HG03439 (cell line): ENCODE measurements at regions not wholly inside any gene's neighbourhood (a gene's known extent, or its start where the extent isn't known, plus 50 kb on each side); places are given as distances from the start of the nearest gene placed in this dataset.

Experiments used
- ATAC-seq: cut with Tn5 transposase; IDR thresholded peaks from one replicate; pipeline ENCODE4 v1.9.1; 2021; ENCODE audit warnings: mild to moderate bottlenecking, moderate library complexity; ENCODE audit not compliant: unreplicated experiment

DNA sequence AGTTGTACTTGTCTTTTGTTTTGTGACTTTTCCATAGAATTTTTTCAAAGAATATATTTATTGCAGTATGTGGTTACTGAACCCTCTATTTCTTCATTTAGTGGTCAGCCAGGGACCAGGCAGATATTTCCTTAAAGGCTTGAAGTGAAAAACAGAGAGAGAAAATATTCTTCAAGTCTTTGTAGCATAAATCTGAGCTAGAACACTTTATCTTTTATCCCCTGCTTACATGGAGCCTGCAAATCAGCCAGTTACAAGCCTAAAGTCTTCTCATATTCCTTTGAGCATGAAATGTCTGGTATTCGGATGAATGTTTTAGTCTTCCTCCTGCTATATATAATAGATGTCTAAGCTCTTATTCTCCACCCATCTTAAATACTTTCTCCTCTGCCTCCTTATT lies 1557.5 kb upstream of the ACVR2A start:
- ATAC-seq: no peak

DNA sequence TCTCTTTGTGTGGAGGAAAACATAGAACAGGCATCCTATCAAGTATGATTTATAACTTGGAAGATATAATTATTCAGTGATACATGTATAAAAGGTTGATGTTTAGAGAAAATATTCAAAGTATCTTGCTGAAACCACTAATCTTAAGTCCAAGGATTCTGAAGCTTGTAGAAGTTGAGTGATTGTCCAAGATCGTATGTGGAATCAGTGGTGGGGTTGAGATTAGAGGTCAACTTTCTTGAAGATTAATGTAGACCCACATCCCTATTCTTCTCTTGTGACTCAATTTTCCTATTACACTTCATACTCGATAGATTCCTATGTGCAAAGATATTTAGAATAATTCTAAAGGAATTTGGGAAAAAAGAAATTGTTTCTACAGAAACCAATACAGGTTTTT lies 1565.9 kb upstream of the ACVR2A start:
- ATAC-seq: no peak

DNA sequence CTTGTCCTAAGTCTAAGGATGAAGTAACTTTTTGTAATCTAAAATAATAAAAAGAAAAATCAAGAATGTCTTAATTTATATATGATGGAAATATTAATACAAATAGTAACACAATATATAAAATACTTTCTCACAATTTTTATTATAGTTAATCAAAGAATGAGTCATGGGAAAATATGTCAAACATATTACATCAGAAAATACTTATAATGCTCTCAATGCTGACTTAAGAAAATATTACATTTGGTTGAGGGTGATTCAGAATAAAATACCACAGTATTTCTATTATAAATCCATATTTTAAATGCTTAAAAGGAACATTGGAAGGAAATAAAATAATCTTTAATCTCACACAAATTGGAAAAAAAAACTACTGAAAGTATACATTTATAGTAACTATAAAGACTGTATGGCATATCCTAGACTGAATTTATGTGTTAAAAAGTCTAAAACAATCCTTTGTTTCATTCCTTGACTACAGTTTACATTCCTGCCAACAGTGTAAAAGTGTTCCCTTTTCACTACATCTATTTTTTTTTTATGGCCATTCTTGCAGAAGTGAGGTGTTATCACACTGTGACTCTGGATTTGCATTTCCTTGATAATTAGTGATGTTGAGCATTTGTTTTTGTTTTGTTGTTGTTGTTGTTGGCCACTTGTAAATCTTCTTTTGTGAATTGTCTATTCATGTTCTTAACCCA lies 1573.5 kb upstream of the ACVR2A start:
- no peak for ATAC-seq

DNA sequence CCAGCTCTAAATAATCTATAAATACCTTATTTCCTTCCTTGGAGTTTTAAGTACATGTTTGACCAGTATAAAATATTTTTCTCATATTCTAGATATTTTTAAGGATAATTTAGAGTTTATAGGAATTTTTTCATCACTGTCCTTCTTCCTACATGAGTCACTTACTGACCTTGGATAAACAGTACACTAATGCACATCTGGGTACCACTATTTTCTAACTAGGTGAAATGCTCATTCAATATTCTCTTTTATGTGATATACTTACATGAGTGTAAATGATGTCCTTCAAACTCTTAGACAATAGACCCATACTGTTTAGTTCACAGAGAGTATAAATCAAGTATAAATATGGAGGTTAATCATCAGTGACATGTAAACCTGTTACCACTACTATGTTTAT lies 1574.2 kb upstream of the ACVR2A start:
- no peak for ATAC-seq

DNA sequence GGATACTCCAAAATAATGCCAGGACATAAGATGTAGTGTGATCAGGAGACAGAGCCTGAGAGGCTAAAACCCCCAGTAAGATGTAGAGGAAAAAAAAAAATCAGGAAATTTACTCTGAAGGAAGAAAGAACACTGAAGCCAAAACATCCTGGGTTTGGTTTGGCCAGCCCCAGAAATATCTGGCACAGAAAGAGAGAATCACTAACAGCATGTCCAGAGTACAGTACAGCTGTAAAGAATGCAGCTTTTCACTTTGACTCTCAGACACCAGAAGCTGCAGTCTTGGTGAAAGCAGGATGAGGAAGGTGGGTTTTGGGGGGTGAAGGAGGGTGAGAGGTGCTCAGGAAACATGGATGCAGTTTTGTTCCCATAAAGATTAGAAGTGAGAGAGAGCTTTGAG lies 1577.7 kb upstream of the ACVR2A start:
- ATAC-seq: no peak

DNA sequence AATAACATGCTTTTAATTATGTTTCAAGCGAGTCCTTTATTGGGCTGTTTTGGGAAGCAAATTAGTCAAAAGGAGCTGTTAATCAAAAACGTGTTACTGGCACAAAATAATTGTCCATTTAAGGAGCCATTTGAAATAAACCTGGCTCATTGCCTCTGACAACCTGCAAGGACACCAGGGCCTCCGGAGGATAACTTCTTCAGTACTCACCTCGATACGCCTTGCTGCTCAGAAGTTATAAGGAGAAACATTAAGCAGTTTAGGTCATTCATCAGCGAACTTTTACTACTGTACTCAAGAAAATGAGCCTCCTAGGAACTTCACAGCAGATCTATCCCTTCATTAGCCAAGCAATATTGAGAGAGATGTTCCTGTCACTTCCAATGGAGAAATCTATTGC lies 1579.2 kb upstream of the ACVR2A start:
- ATAC-seq: no peak

DNA sequence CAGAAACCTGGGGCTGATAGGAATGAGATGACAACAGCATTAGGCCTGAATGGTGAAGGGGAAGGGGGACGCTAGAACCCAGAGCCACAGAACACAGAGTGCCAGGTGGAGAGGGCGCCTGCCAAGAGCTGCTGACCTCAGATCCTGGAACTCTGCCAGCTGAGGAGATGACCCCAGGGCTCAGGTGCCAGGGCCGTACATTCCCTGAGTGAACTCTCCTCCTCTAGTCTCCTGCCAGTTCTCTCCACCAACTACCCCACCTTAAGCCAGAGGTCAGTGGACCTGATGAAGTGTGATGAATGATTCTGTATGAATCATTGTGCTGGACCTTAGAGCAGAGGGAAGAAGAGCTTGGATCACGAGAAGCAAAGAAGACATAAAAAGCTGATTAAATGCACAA lies 1582.2 kb upstream of the ACVR2A start:
- ATAC-seq: no peak

DNA sequence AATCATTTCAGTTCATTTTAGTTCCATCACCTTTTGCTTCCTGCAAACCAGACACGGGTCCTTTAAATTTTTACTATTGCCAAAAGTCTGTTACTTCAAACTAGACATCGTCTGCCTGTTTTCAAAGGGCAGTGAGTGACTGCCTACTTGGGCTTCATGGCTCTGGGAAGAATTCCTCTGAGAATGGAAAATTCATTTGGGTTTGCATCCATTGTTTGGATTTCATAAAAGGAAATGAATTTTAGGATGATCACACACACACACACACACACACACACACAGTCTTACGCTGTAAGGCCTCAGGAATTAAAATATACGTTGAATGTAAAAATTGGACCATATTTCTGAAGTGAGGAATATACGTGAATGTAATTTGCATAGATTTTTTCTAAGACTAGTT lies 1584.3 kb upstream of the ACVR2A start:
- no peak for ATAC-seq

DNA sequence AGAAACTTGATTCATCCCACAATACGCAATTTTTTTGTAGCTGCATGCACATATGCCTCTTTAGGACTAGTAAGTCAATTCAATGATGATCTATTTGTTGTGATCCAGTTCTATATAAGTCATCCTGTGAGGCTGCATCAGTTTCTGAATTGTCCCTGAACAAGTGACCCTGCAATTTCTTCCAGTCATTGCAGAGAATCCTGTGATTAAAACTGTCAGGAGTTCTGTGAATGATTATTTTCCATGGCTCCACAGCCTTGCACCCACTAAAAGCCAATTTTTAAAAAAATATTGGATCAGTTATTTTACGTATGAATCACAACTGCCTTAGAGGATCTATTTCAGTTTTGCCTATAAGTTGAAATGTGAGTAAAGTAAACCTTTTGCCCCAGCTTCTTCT lies 1585.0 kb upstream of the ACVR2A start:
- no peak for ATAC-seq

DNA sequence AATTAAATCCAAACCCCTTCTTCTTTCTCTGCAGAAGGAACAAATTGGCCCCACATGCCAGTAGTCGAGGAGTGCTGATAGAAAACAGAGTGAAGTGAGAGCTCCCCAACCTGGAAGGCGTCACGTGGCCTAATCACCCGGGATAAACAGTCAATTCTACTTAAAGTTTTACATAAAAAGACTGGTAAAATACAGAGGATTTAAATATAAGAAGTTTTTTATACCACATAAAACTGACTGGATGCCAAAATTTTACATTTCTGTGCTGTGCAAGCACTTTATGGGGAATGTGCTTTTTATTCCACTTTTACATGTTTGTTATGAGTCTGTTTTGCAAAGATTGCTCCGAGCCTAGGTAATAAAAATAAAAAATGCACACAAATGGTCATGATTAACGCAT lies 1586.8 kb upstream of the ACVR2A start:
- ATAC-seq: no peak

DNA sequence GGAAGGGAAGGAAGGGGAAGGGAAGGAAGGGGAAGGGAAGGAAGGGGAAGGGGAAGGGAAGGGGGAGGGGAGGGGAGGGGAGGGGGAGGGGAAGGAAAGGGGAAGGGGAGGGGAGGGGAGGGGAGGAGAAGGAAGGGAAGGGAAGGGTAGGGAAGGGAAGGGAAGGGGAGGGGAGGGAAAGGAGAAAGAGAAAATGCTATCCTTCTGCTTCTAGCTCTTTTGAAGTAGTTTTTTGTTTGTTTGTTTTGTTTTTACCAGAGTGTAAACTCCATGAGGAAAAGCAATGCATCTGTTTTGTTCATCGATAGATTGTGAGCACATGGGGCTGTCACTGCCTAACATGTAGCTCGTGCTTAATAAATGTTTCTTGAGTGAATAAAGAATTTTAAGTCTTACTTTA lies 1592.7 kb upstream of the ACVR2A start:
- ATAC-seq: no peak

DNA sequence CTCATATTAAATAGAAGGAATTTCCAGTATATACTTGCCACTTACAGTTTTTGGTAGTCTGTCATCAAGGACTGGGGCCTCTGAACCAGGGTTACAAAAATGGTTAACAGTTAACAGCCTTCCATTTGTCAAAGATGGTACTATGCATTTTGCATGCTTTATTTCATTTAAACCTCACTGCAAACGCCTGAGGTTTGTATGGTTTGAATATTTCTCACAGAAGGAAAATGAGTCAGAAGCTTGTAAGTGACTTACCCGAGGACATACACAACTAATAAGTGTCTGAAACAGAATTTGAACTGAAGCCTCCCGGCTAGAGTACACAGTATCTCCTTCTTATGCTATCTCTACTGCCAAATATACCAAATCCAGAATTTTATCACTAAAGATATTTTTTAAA lies 1593.5 kb upstream of the ACVR2A start:
- no peak for ATAC-seq

DNA sequence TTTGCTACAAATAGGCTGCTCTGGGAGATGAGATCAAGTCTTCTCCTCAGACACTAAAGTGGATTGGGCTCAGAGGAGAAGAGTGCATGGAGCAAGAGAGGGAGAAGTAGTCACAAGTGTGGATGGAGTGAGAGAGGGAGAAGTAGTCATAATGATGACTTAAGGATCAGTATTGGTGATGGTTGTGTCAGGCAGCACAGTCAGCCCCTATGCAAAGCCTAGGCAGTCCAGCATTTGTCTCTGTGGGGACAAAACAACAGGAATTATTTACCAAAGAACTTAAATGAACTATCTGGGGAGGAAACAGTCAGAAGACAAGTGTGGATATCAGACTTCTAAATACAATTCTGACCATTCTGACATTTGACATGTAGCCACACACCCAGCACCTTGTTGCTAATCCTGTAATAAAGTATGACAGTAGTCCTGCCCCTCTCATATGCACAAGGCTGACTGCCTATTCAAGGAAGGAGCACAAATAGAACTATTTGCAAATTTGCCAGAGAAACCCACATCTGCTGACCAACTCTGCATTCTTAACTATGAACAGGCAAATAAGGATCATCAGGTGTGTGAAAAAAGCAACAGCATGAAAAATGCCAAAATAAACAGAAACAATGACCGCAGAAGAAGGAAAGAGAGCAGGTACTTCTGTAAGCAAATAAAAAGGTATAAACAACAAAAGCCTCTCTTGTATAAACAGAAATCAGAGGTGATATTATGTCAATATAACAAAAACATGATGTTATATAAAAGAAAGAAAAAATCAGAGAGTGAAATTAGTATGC lies 1597.9 kb upstream of the ACVR2A start:
- peak; percentile 57 for ATAC-seq

DNA sequence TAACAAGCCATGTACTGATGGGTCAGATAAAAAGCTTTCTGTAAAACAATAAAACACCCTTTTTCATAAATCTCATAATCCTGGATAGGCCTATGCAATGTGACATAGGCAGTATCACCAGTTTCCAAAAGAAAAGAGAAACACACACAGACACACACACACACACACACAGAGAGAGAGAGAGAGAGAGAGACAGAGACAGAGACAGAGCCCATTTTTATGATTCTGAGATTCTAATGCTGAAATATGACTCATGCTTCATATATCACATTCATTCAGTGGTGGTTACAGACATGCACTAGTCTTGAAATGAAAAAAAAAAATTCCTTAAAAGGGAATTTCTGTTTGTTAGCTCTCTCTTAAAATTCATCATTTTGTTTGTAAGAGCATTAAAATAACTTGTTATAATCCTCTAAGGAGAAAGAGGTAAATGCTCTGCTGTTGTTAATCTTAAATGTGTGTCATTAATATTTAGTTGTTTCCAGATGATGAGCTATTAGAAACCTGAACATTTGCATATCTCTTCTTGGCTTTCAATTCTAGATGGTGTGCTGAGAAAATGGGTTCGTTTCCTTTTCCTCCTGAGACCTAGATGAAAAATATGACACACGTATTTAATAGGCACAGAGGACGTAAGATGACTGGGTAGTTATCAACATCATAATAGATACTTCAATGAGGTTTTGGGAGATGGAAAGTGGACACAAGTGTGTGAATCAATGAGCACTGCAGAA lies 1598.7 kb upstream of the ACVR2A start:
- peak; percentile 27 for ATAC-seq

DNA sequence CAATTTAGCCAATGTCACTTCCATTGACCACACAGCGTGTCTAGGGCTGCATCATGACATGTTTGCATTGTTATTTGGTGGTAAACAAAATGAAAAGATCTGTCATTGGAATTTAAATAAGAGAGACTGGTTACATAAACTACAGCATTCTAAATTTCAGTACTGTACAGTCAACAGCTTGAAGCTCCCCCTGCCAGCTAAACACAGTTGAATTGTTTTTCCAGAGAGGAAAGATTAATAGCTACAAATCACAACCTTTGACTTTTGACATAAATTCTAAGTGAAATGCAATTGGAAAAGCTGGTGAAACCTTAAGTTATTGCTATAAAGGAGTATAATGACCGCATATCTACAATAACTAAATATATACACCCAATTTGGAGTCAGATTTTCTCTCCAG lies 1600.0 kb upstream of the ACVR2A start:
- ATAC-seq: no peak

DNA sequence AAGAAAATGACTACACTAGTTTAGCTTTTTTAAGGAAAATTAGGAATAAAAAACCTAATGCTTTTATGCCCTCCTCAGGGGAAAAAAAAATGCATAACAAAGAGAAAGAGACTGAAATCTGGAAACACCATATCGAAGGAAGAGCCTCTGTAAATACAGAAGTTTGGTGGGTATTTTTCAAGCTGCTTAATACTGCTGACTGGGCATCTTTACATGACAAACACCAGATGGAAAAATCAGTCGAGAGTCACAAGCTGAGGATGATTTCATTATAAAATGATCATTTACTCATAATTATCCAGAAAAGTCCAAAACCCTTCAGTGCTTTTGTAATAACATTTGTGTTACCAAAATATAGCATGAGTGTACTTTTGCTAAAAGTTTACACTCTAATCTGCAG lies 1600.7 kb upstream of the ACVR2A start:
- ATAC-seq: no peak

DNA sequence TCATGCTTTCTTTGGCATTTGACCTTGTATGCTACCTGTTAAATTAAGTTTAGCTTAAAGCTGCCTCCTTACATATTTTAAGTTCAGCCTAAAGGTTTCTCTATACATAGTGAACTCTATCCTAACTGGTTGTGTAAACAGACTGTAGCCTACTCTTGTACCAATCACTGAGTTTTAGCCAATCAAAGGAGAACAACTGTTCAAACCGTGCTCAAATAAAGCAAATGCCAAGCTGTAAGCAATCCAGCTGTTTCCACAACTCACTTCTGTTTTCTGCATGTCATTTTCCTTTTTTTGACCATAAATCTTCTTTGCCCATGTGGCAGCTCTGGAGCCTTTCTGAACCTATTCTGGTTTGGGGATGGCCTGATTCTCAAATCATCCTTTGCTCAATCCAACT lies 1603.8 kb upstream of the ACVR2A start:
- no peak for ATAC-seq

DNA sequence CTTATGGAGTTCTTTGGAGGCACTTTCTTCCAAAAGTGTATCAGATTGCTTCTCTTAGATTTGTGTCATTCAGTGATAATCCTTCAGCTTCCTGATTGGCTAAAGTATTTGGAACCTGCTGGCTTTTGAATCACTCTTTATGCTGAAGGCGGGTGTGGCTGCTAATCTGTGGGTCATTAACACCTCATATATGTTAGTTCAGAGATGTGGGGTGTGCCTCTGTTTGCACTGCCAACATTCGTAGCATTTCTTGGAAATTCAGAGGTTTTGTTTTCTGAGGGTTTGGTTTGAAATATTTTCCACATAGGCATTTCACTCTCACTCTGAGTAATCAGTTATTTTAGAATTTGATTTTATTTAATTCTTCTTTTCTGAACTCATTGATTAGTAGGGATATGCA lies 1604.4 kb upstream of the ACVR2A start:
- no peak for ATAC-seq

DNA sequence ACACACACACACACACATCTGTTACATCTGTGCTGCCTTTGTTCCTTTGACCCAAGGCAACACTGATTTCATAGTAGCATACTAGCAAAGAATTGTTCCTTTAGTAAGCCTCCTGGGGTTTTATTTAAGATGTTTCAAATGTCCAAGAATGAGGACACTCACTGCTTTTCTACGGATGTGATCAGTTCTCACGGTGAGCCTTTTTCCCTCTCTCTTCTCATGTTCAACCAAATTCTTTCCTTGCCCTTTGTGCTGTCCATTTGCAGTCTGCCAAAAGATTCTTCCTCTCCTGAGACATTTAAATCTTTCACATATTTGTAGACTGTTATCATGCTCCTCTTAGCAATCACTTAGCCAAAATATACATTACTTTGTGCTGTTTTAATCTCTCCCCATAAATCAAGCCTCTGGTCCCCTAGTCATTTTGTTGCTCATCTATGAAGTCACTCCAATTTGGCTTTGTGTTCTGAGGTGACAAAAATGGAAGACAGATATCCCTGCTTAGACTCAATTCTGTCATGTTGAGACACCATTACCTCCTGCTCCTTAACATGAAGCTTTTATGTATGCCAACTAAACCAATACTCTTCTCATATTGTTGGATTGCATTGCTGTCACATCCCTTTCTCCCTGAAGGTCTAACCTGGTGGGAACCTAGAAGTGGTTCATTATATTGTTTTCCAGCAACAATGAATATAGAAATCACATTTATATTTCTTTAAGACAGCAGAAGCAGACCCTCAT lies 1605.3 kb upstream of the ACVR2A start:
- no peak for ATAC-seq

DNA sequence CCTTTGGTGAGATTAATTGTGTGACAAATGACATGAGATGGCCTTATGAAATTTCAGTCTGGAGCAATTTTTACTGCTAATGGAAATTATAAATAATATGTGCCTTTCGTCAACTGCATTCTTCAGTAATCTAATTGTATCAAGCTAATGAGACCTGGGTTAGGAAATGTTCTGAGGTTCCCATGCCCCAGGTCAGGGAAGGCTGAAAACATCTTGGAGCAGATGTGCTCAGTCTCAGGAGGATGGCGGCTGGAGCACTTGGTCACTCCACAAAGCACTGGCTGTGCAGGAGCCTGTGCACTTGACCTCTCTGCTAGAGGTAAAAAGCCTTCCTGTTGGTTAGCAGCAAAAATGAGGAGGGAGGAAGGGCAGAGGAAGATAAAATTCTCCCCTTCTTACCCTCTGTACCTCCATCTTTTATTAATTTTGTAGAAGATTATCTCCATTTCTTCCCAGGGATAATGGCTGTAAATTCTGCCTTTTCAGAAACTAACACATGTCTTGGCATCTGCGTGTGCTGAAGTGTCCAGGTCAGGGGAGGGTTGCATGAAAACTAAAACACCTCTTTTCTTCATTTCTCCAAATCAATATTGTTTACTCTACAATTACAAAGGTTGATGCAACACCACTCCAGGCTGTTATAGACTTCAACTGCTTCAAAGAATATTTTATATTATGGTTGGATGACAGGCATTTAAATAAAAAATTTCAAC lies 1606.4 kb upstream of the ACVR2A start:
- ATAC-seq: no peak

DNA sequence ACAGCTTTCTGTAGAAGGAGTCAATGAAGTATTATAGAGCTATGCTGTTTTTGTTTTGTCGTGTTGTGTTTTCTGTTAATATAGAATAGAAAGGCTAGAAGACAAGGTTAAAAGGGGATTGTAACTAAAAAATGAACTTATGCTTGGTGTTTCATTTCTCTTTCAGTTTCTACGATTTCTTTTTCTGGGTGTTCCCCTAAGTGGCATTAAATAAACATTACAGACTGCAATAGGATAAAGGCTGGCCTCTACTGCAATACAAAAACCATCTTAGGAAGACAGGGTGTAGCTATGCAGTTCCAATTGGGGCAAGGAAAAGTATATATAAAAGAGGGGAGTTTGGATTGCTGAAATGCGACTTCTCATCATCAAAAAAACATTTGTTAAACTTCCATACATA lies 1609.7 kb upstream of the ACVR2A start:
- ATAC-seq: no peak
